Psoas muscle (tissue), 7 donors: ENCODE measurements at regions not wholly inside any gene's neighbourhood (a gene's known extent, or its start where the extent isn't known, plus 50 kb on each side); places are given as distances from the start of the nearest gene placed in this dataset.

Experiments used
- ATAC-seq, 4 donors: fragments of 200-7000 bp; cut with Tn5 transposase; one replicate each; pipeline ENCODE4 v1.9.1; 2020; ENCODE audit warnings: moderate library complexity in 3 of 4, mild to moderate bottlenecking in 2 of 4
- DNase-seq, 2 donors: peaks; one replicate each; pipeline ENCODE4 v3.0.0-alpha.2; 2020
- H3K27ac ChIP-seq: fragments of 200-600 bp; one replicate; pipeline ENCODE4 v1.8.0; 2022
- H3K27me3 ChIP-seq, 3 donors: fragments of 200-600 bp in 1 of 3; one replicate each; pipeline versions ENCODE4 v1.6.1 to v1.8.0; 2013 to 2022; ENCODE audit warnings: low read length in 2 of 3, mild to moderate bottlenecking in 2 of 3, moderate library complexity in 1 of 3; ENCODE audit not compliant: insufficient read depth in 3 of 3
- H3K36me3 ChIP-seq, 2 donors: fragments of 200-600 bp in 1 of 2; one replicate each; pipeline versions ENCODE4 v1.6.1 to v1.8.0; 2013 to 2022; ENCODE audit warnings: low read depth in 1 of 2, mild to moderate bottlenecking in 1 of 2, moderate library complexity in 1 of 2; ENCODE audit not compliant: insufficient read depth in 1 of 2
- H3K4me1 ChIP-seq: fragments of 200-600 bp; one replicate; pipeline ENCODE4 v1.8.0; 2022
- H3K4me3 ChIP-seq: fragments of 200-600 bp; one replicate; pipeline ENCODE4 v1.8.0; 2022; ENCODE audit warnings: mild to moderate bottlenecking
- H3K9me3 ChIP-seq: fragments of 200-600 bp; one replicate; pipeline ENCODE4 v1.8.0; 2022
- WGBS, 3 donors: extraction: QIAGEN DNeasy Blood & Tissue Kit; methylation state at CpG; one replicate each; pipeline versions ENCODE4 v1.1.6 to v1.1.7; 2013; 5-methylcytosine and 5-hydroxymethylcytosine counted together
- intact Hi-C, 2 donors: fragments of 100-400 bp; cut with DNase I; formaldehyde crosslinking; loops; one replicate each; pipeline versions ENCODE4 v1.11.0 to v1.14.2; 2022
- TF ChIP-seq, protein P1 (sequence below): fragments of 200-600 bp; IDR thresholded peaks from one replicate; pipeline ENCODE4 v1.8.0; 2022; ENCODE audit warnings: antibody characterized with exemption
- donor health status: healthy with polysubstance abuse.
- donor health status: DM: no; HTN: no; CAD: no; lungs with moderate emphysema.
- donor health status: Bipolar disorder and iron deficiency.
- donor health status: healthy.
- donor health status: DM: yes; HTN: yes; CAD: no.
- donor health status: DM: no; HTN: no; CAD: no.
- donor health status: DM: yes; HTN: yes; CAD: no.

DNA sequence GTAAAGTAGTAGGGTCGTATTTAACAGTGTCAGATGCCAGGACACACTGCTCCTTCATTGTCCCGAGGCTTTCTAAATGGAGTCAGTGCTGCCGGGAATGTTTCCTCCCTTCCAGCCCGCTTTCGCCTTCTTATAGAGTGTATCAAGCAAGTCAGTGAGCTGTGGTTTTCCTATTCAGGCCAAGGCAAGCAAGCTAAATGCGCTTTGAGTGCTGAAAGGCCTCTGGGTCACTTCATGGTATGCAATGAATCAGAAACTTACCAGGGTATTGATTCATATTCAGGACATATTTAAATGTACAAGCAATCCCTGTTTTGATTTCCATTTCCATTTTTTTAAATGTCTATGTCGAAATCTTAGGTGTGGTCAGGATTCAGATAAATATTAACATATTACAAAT, 327.9 kb upstream of the SOX9 start:
- no peak overlapping the region for H3K27ac ChIP-seq
- no peak for ATAC-seq
- TF ChIP-seq, protein P1, sequence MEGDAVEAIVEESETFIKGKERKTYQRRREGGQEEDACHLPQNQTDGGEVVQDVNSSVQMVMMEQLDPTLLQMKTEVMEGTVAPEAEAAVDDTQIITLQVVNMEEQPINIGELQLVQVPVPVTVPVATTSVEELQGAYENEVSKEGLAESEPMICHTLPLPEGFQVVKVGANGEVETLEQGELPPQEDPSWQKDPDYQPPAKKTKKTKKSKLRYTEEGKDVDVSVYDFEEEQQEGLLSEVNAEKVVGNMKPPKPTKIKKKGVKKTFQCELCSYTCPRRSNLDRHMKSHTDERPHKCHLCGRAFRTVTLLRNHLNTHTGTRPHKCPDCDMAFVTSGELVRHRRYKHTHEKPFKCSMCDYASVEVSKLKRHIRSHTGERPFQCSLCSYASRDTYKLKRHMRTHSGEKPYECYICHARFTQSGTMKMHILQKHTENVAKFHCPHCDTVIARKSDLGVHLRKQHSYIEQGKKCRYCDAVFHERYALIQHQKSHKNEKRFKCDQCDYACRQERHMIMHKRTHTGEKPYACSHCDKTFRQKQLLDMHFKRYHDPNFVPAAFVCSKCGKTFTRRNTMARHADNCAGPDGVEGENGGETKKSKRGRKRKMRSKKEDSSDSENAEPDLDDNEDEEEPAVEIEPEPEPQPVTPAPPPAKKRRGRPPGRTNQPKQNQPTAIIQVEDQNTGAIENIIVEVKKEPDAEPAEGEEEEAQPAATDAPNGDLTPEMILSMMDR: no peak
- no peaks in the 10 kb centered on the region for H3K9me3 ChIP-seq
- intact Hi-C loops: no loop called here
- H3K27me3 ChIP-seq: no peaks in the 10 kb centered on the region
- no peak for DNase-seq
- H3K36me3 ChIP-seq: no peaks in the 10 kb centered on the region
- H3K4me3 ChIP-seq: no peak overlapping the region
- no peaks in the 10 kb centered on the region for H3K4me1 ChIP-seq
- 66 to 81% (median 77%) methylated on average over 7 of the region's 7 CpGs for WGBS, 3 donors

DNA sequence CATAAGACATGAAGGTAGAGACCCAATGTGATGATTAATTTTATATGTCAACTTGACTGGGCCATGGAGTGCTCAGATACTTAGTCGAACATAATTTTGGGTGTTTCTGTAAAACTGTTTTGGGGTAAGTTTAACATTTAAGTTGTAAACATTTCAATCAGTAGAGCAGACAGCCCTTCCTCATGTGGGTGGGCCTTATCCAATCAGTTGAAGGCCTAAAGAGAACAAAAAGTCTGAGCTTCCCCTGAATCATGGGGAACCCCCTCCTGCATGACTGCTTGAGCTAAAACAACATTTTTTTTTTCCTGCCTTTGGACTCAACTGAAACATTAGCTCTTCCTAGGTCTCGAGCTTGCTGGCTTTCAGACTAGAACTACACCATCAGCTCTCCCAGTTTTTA, 327.3 kb upstream of the SOX9 start:
- H3K27ac ChIP-seq: no peak overlapping the region
- no peaks in the 10 kb centered on the region for H3K36me3 ChIP-seq
- no peaks in the 10 kb centered on the region for H3K9me3 ChIP-seq
- H3K27me3 ChIP-seq: no peaks in the 10 kb centered on the region
- TF ChIP-seq, protein P1: no peak
- no peak overlapping the region for H3K4me3 ChIP-seq
- ATAC-seq (no peak), DNase-seq (no peak)
- intact Hi-C loops: no loop called here
- H3K4me1 ChIP-seq: no peaks in the 10 kb centered on the region
- 69 to 80% (median 77%) methylated on average over 2 of the region's 2 CpGs for WGBS, 3 donors

DNA sequence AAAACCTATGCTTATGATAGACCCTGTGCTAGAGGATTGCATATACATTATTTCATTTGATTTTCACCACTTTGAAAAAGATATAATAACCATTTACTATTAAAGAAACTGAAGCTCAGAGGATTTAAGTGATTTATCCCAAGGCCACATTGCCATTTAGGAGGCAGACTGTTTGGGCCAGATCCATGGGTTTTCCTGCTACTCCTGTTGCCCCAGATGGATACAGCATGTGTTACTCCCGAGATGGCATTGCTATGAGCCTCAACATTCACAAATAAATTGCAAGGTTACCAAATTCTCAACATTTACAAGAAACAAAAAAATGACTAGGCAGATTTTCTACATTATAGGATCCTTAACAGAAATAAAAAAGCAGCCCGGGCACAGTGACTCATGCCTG, 322.1 kb upstream of the SOX9 start:
- intact Hi-C loops: no loop called here
- WGBS, 3 donors: 82 to 89% (median 83%) methylated on average over 2 of the region's 2 CpGs

DNA sequence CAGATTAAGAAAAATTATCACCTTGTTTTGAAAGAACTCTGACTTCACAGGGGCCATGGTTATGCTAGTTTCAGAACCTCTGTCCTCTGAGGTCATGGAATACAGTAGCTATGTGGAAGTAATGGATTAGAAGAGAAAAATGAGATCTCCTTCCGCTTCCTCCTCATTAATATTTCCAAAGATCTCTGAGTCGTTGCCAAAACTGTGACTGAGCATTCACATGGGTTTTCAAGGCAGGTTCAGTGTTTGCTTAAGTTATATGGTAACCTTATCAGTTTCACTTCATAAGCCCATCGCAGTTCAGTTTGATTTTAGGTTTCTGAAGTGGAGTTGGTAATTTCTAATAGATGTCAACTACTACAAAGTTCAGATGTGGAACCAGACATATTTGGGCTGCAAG, 321.2 kb upstream of the SOX9 start:
- ATAC-seq: no peak
- TF ChIP-seq, protein P1: no peak
- intact Hi-C loops: no loop called here

More for the DNA sequence above, 322.1 kb upstream of the SOX9 start:
- DNase-seq: no peak
- Histone ChIP-seq H3K27ac (no peak overlapping the region), H3K4me1 (no peaks in the 10 kb centered on the region), H3K36me3 (no peaks in the 10 kb centered on the region), H3K27me3 (no peaks in the 10 kb centered on the region), H3K4me3 (no peak overlapping the region), H3K9me3 (no peaks in the 10 kb centered on the region)
- ATAC-seq: no peak
- TF ChIP-seq, protein P1: no peak

DNA sequence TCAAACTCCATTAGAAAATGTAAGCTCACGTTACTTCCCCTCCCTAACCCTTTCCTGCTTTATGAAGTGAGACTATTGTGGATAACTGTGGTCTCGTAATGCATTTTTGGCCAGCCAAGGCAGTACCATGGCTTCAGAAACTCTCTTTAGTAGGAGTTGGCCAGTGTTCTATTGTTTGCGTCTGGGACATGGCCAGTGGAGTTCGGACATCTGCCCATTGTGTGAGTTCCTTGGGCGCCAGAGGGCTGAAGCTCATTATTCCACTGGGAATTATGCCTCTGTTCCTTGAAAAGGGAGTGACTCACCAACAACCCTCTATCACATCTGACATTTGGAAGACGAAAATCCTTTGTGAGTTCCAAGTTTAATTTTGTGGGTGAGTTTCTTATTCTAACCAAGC, 319.5 kb upstream of the SOX9 start:
- no peaks in the 10 kb centered on the region for H3K36me3 ChIP-seq
- H3K27me3 ChIP-seq: no peaks in the 10 kb centered on the region
- no peaks in the 10 kb centered on the region for H3K4me1 ChIP-seq
- intact Hi-C loops: no loop called here
- no peak for DNase-seq
- H3K9me3 ChIP-seq: no peaks in the 10 kb centered on the region
- no peak overlapping the region for H3K4me3 ChIP-seq
- 15 to 24% (median 17%) methylated on average over 6 of the region's 6 CpGs for WGBS, 3 donors
- H3K27ac ChIP-seq: no peak overlapping the region
- no peak for ATAC-seq
- TF ChIP-seq, protein P1: no peak

More for the DNA sequence above, 321.2 kb upstream of the SOX9 start:
- no peak overlapping the region for H3K4me3 ChIP-seq
- no peaks in the 10 kb centered on the region for H3K9me3 ChIP-seq
- H3K36me3 ChIP-seq: no peaks in the 10 kb centered on the region
- H3K27me3 ChIP-seq: no peaks in the 10 kb centered on the region
- 48 to 72% (median 57%) methylated on average over 3 of the region's 3 CpGs for WGBS, 3 donors
- H3K4me1 ChIP-seq: no peaks in the 10 kb centered on the region
- H3K27ac ChIP-seq: no peak overlapping the region
- DNase-seq: no peak
